H9 (cell line): ENCODE measurements at regions not wholly inside any gene's neighbourhood (a gene's known extent, or its start where the extent isn't known, plus 50 kb on each side); places are given as distances from the start of the nearest gene placed in this dataset.
A peak's percentile ranks its signal among the peaks of the same experiment; 100 is the strongest.

Experiments
- DNase-seq: peaks from one replicate; pipeline ENCODE4 v3.0.0-alpha.2; 2017
- H2AFZ ChIP-seq: one replicate; pipeline ENCODE4 v1.6.1; 2013; ENCODE audit warnings: mild to moderate bottlenecking, low read length, control low read depth, moderate library complexity
- H2AK5ac ChIP-seq: 2 replicates; pipeline ENCODE4 v1.6.1; 2013; ENCODE audit warnings: low read length, control low read depth, mixed read lengths; ENCODE audit not compliant: insufficient read length
- H2BK120ac ChIP-seq: one replicate; pipeline ENCODE4 v1.6.1; 2013; ENCODE audit warnings: low read depth, mild to moderate bottlenecking, low read length, control low read depth, inconsistent platforms; ENCODE audit not compliant: poor library complexity, severe bottlenecking
- H2BK12ac ChIP-seq: 2 replicates; pipeline ENCODE4 v1.6.1; 2013; ENCODE audit warnings: low read length, control low read depth, mixed read lengths, low read depth; ENCODE audit not compliant: insufficient read length
- H2BK15ac ChIP-seq: 2 replicates; pipeline ENCODE4 v1.6.1; 2013; ENCODE audit warnings: low read depth, low read length, control low read depth
- H2BK20ac ChIP-seq: one replicate; pipeline ENCODE4 v1.6.1; 2013; ENCODE audit warnings: low read depth, mild to moderate bottlenecking, low read length, control low read depth, inconsistent platforms; ENCODE audit not compliant: poor library complexity, severe bottlenecking
- H2BK5ac ChIP-seq: 2 replicates; pipeline ENCODE4 v1.6.1; 2013; ENCODE audit warnings: low read length, control low read depth, mixed read lengths; ENCODE audit not compliant: insufficient read length
- H3K14ac ChIP-seq: 2 replicates; pipeline ENCODE4 v1.6.1; 2013; ENCODE audit warnings: low read length, control low read depth; ENCODE audit not compliant: insufficient read depth
- H3K18ac ChIP-seq: 2 replicates; pipeline ENCODE4 v1.6.1; 2013; ENCODE audit warnings: low read depth, mild to moderate bottlenecking, mixed read lengths, low read length, control low read depth; ENCODE audit not compliant: insufficient read length
- H3K23ac ChIP-seq: 2 replicates; pipeline ENCODE4 v1.6.1; 2013; ENCODE audit warnings: low read length, control low read depth, mixed read lengths, low read depth; ENCODE audit not compliant: insufficient read length
- H3K23me2 ChIP-seq: 2 replicates; pipeline ENCODE4 v1.6.1; 2013; ENCODE audit warnings: low read depth, mild to moderate bottlenecking, mixed read lengths, low read length, control low read depth; ENCODE audit not compliant: insufficient read length, poor library complexity, severe bottlenecking
- H3K27ac ChIP-seq: 2 replicates; pipeline ENCODE4 v1.5.1; 2013; ENCODE audit warnings: low read length, control low read depth, mixed read lengths, low read depth; ENCODE audit not compliant: insufficient read length
- H3K27me3 ChIP-seq: 2 replicates; pipeline ENCODE4 v1.6.1; 2013; ENCODE audit warnings: low read length, control low read depth, inconsistent platforms; ENCODE audit not compliant: insufficient read depth
- H3K4ac ChIP-seq: 2 replicates; pipeline ENCODE4 v1.6.1; 2013; ENCODE audit warnings: low read depth, mild to moderate bottlenecking, control low read depth, inconsistent platforms, low read length, moderate library complexity
- H3K4me1 ChIP-seq: 2 replicates; pipeline ENCODE4 v1.6.1; 2013; ENCODE audit warnings: low read length, control low read depth, inconsistent platforms; ENCODE audit not compliant: insufficient read depth
- H3K4me2 ChIP-seq: 2 replicates; pipeline ENCODE4 v1.6.1; 2013; ENCODE audit warnings: low read length, control low read depth, mixed read lengths; ENCODE audit not compliant: insufficient read length, insufficient read depth
- H3K56ac ChIP-seq: 2 replicates; pipeline ENCODE4 v1.6.1; 2013; ENCODE audit warnings: low read depth, mild to moderate bottlenecking, mixed read lengths, low read length, control low read depth; ENCODE audit not compliant: insufficient read length
- H3K79me1 ChIP-seq: 2 replicates; pipeline ENCODE4 v1.6.1; 2013; ENCODE audit warnings: low read depth, mild to moderate bottlenecking, moderate library complexity, low read length, control low read depth, inconsistent platforms; ENCODE audit not compliant: insufficient read depth, poor library complexity, severe bottlenecking
- H3K79me2 ChIP-seq: 2 replicates; pipeline ENCODE4 v1.6.1; 2013; ENCODE audit warnings: low read length, control low read depth, inconsistent platforms; ENCODE audit not compliant: insufficient read depth
- H3K9ac ChIP-seq: 2 replicates; pipeline ENCODE4 v1.6.1; 2013; ENCODE audit warnings: low read length, control low read depth, mixed read lengths; ENCODE audit not compliant: insufficient read length; ENCODE audit errors: extremely low read depth
- H3K9me3 ChIP-seq: one replicate; pipeline ENCODE4 v1.6.1; 2013; ENCODE audit warnings: low read depth, low read length, inconsistent platforms; ENCODE audit not compliant: control insufficient read depth
- H3T11ph ChIP-seq: one replicate; pipeline ENCODE4 v1.6.1; 2013; ENCODE audit warnings: mild to moderate bottlenecking, low read length, control low read depth, inconsistent platforms
- H4K20me1 ChIP-seq: one replicate; pipeline ENCODE4 v1.6.1; 2013; ENCODE audit not compliant: control insufficient read depth, insufficient read length, insufficient read depth
- H4K5ac ChIP-seq: 2 replicates; pipeline ENCODE4 v1.6.1; 2013; ENCODE audit warnings: low read depth, mild to moderate bottlenecking, mixed read lengths, low read length, control low read depth; ENCODE audit not compliant: insufficient read length
- H4K8ac ChIP-seq: replicated peaks from 2 replicates; pipeline ENCODE4 v1.6.1; 2013; ENCODE audit warnings: low read length, control low read depth, mixed read lengths, low read depth; ENCODE audit not compliant: insufficient read length
- H4K91ac ChIP-seq: 2 replicates; pipeline ENCODE4 v1.6.1; 2013; ENCODE audit warnings: low read depth, mild to moderate bottlenecking, moderate library complexity, mixed read lengths, low read length, control low read depth; ENCODE audit not compliant: insufficient read length
- H3K27ac Mint-ChIP-seq, 3 experiments: 2 replicates in 2 of 3; 3 replicates in 1 of 3; pipeline ENCODE4 v1.8.0; 2020 to 2021; ENCODE audit warnings: mixed read lengths in 3 of 3, mild to moderate bottlenecking in 1 of 3, moderate library complexity in 1 of 3
- H3K27me3 Mint-ChIP-seq: 2 replicates; pipeline ENCODE4 v1.8.0; 2021; ENCODE audit warnings: low read depth, mild to moderate bottlenecking, moderate library complexity, mixed read lengths
- H3K36me3 Mint-ChIP-seq, 3 experiments: 2 replicates in 2 of 3; 3 replicates in 1 of 3; pipeline ENCODE4 v1.8.0; 2020 to 2021; ENCODE audit warnings: low read depth in 3 of 3, mixed read lengths in 3 of 3; ENCODE audit not compliant: insufficient read depth in 1 of 3
- H3K4me1 Mint-ChIP-seq, 2 experiments: 2 replicates each; pipeline ENCODE4 v1.8.0; 2020; ENCODE audit warnings: mixed read lengths in 2 of 2
- H3K4me3 Mint-ChIP-seq, 2 experiments: 2 replicates in 1 of 2; 3 replicates in 1 of 2; pipeline ENCODE4 v1.8.0; 2020 to 2021; ENCODE audit warnings: mild to moderate bottlenecking in 2 of 2, mixed read lengths in 2 of 2, moderate library complexity in 1 of 2
- H3K9me3 Mint-ChIP-seq, 2 experiments: 2 replicates in 1 of 2; 3 replicates in 1 of 2; pipeline ENCODE4 v1.8.0; 2020; ENCODE audit warnings: mild to moderate bottlenecking in 2 of 2, mixed read lengths in 2 of 2, moderate library complexity in 1 of 2
- WGBS: extraction: QIAGEN DNeasy Blood & Tissue Kit; methylation state at CpG from one replicate; pipeline ENCODE4 v1.1.7; 2013; ENCODE audit warnings: missing lambda C conversion rate, low lambda C conversion rate, mixed read lengths; ENCODE audit not compliant: insufficient read length; ENCODE audit errors: extremely low coverage; 5-methylcytosine and 5-hydroxymethylcytosine counted together
- TF ChIP-seq, protein P1 (sequence below): fragments of 200-600 bp; sonication (generic); conservative IDR thresholded peaks from 3 replicates; pipeline ENCODE4 v1.8.0; 2021; ENCODE audit warnings: antibody characterized with exemption, mild to moderate bottlenecking

DNA sequence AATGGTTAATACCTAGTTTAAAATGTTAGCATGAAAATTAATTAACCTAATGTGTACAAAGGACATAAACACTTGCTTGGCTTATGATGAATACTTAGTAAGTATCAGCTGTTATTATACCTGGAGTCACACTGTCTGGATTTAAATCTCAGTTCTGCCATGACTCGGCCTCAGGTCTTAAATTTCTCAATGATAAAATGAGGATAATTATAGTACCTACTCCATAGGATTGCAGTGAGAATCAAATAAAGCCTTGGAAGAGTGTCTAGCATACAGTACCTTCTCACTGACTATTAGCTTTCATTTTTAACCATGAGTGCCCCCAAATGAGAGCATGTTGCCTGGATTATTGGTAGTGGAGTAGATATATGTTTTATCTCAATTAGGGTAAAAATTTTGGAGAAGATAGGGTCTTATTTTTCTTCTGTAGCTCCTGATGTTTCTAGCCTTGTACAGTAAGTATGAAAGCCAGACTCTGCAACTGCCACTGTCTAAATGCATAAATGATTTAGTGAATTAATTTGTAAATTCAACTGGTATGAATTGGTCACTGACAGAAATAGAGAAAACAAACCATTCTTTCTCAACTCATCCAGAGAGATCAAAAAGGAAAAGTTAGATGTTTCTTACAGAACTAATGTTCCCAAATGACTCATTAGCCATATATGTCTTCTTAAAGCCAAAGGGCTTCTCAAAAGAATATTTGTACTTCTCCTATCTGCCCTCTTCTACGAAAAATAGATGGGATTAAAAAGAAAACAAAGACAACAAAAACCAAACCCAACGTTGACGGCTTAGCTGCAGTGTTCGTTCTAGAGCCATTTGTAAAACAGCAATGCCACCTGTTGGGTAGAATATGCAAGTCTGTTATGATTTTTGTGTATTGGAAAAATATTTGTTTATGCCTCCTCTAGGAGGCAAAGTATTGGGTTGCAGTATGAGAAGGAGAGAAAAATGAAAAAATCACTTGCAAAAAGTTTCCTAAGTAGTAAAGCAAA, 53.8 kb upstream of the MROH9 start:
- no peaks in the 10 kb centered on the region for H3K27me3 Mint-ChIP-seq
- H3K9ac ChIP-seq, result no peak overlapping the region
- no peak overlapping the region for H3T11ph ChIP-seq
- no peaks in the 10 kb centered on the region for H4K20me1 ChIP-seq
- no peak overlapping the region for H2BK5ac ChIP-seq
- H3K18ac ChIP-seq, result no peak overlapping the region
- H3K9me3 ChIP-seq, result no peaks in the 10 kb centered on the region
- H3K4me1 ChIP-seq, result no peaks in the 10 kb centered on the region
- H4K8ac ChIP-seq, result no peak overlapping the region
- H3K27me3 ChIP-seq, result no peaks in the 10 kb centered on the region
- peaks cover 3 to 6% of the 10 kb centered on the region in 2 experiments; a peak in 2 of 5 replicates for H3K9me3 Mint-ChIP-seq
- no peak overlapping the region for H2AK5ac ChIP-seq
- no peak overlapping the region for H3K23ac ChIP-seq
- no peak overlapping the region for H3K27ac Mint-ChIP-seq
- 0 out of 4 replicates have a peak, but pooled peaks cover 0 to 5% of the 10 kb centered on the region in 2 experiments for H3K4me1 Mint-ChIP-seq
- TF ChIP-seq, protein P1, sequence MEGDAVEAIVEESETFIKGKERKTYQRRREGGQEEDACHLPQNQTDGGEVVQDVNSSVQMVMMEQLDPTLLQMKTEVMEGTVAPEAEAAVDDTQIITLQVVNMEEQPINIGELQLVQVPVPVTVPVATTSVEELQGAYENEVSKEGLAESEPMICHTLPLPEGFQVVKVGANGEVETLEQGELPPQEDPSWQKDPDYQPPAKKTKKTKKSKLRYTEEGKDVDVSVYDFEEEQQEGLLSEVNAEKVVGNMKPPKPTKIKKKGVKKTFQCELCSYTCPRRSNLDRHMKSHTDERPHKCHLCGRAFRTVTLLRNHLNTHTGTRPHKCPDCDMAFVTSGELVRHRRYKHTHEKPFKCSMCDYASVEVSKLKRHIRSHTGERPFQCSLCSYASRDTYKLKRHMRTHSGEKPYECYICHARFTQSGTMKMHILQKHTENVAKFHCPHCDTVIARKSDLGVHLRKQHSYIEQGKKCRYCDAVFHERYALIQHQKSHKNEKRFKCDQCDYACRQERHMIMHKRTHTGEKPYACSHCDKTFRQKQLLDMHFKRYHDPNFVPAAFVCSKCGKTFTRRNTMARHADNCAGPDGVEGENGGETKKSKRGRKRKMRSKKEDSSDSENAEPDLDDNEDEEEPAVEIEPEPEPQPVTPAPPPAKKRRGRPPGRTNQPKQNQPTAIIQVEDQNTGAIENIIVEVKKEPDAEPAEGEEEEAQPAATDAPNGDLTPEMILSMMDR, result peak; percentile 53; the same call in 2 of the 3 replicates
- H2AFZ ChIP-seq, result no peak overlapping the region
- H3K4me3 Mint-ChIP-seq, result no peak overlapping the region
- no peak overlapping the region for H3K27ac ChIP-seq
- H3K4ac ChIP-seq, result no peak overlapping the region
- no peaks in the 10 kb centered on the region for H3K79me1 ChIP-seq
- H3K56ac ChIP-seq, result no peak overlapping the region
- H3K4me2 ChIP-seq, result no peak overlapping the region
- H4K91ac ChIP-seq, result no peak overlapping the region
- no peaks in the 10 kb centered on the region for H3K79me2 ChIP-seq
- no peak overlapping the region for H2BK15ac ChIP-seq
- DNase-seq, result no peak
- H2BK120ac ChIP-seq, result no peak overlapping the region
- H3K23me2 ChIP-seq, result no peaks in the 10 kb centered on the region
- H3K14ac ChIP-seq, result no peak overlapping the region
- no peak overlapping the region for H4K5ac ChIP-seq
- no peak overlapping the region for H2BK12ac ChIP-seq
- H2BK20ac ChIP-seq, result no peak overlapping the region
- no CpG with 5 or more reads among the region's 5 CpGs for WGBS
- H3K36me3 Mint-ChIP-seq, result no peaks in the 10 kb centered on the region
